TTC549 (cell line): ENCODE measurements at regions not wholly inside any gene's neighbourhood (a gene's known extent, or its start where the extent isn't known, plus 50 kb on each side); places are given as distances from the start of the nearest gene placed in this dataset.
"Not testable (repeated sequence)": the region's sequence is repeated elsewhere in the genome, so short reads cannot be mapped to it uniquely, and the experiment has no call there.

Experiments
- FAIRE-seq: peaks from 2 replicates; lab custom pipeline; 2012; peaks lifted over from hg19 to GRCh38; lab: Jason Lieb, UNC

GRCh38 chr12:125311050-125311449 is 245.8 kb downstream of the AACS start:
- no peak for FAIRE-seq

- no peak for FAIRE-seq
Measured at GRCh38 chr12:125312471-125312870, 247.2 kb downstream of the AACS start.

DNA sequence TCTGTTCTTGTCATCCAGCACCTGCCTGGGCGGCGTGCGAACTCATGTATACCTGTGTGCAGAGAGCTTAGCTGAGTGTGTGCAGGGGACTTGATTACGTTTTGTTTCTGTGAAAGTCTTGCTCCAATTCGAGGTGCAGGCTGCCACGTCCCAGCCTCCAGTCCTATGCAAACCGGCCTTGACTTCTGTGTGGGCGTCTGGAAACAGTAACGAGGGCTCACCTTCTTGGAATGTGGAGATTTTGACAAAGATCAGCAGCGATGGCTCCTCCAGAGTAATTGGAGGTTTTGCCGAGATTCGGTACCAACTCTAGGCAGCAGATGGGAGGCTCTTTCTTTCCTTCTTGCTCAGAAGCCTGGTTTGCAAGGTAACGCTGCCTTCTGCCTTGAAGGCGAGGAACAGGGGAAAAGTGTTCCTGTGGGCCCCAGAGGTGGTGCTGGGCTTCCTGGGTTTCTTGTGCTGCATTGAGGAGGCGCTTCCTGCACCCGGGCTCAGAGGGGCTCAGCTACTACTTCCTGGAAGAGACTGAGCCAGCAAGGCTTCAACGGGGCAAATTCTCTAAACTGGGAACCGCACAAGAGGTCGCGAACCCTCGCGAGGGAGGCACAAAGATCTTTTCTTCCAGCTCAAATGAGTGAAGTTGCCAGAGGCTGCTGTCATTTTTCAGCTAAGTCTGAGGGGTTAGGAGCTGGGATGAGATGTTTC is 249.0 kb downstream of the AACS start:
- FAIRE-seq = no peak

DNA sequence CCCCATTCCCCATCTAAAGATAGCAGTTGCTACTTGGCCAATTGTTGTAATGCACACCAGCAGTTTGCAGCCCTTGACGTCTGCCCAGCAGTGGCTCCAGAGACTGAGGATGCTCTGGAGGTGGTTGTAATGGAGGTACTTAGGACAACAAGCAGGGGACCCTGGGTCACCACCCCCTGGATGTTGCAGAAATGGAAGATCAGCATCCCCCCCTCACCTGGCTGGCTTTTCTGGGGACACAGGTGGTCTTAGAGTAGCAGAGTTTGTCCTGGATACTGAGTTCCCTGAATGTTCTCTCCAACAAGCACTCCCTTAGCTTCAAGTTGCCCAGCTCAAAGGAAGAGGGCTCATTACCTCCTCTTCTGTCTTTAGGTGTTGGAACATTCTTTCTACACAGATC is 250.5 kb downstream of the AACS start:
- FAIRE-seq = no peak

- FAIRE-seq = no peak
Measured at GRCh38 chr12:125320177-125320576, 254.9 kb downstream of the AACS start.

DNA sequence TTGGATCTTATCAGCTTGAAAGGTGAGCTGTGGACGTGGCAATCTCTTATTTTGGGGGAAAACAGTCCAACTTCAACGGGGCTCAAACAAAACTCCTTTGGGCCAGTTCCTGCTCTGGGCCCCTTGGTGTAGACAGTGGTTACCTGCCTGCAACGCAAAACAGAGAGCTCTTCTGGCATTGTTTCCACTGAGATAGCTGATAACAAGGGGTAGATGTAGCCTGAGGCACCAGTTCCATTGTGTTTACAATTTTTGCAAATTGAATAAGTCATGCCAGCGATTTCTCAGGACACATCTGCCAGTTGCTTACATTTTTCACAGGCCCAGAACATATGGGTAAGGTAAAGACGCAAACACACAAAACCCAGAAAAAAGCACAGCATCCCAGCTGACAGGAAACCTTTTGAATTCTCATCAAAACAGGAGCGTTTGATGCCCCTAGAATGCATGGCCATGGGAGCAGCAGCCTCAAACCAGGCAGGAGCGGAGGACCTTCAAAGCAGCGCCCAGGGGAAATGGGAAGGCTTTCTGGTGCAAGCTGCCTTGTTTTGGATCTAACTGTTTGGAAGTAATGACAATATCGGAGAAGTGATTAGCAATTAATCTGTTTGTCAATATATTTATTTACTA is 259.7 kb downstream of the AACS start:
- FAIRE-seq = no peak

- FAIRE-seq = no peak
Measured at GRCh38 chr12:125329239-125330102, 264.2 kb downstream of the AACS start.

GRCh38 chr12:125330645-125331341 is 265.6 kb downstream of the AACS start:
- FAIRE-seq = no peak

DNA sequence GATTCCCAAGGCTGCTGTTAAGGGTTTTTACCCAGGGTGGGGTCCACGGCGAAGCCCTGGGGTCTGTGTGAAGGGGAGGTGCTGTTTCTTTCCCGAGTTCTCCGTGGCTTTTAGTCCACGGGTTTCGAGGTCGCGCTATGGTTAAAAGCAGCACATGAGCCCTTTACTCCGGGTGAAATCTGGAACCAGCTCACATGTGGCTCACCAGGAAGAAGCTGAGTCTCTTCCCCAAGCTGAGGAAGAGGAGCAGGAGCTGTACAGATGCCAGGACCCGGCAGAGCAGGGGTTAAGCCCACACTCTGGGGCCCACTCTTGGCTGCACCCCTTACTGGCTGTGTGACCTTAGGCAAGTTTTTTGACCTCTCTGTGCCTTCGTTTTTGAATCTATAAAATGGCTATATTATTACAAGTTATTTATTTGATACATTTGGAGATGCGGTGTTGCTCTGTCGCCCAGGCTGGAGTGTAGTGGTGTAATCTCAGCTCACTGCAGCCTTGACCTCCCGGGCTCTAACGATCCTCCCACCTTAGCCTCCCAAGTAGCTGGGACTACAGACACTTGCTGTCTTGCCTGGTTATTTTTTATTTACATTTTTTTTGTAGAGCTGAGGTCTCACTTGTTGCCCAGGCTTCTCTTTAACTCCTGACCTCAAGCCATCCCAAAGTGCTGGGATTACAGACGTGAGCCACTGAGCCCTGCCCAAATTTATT is 266.3 kb downstream of the AACS start:
- FAIRE-seq = no peak

GRCh38 chr12:125332900-125333299 is 267.7 kb downstream of the AACS start:
- no peak for FAIRE-seq

DNA sequence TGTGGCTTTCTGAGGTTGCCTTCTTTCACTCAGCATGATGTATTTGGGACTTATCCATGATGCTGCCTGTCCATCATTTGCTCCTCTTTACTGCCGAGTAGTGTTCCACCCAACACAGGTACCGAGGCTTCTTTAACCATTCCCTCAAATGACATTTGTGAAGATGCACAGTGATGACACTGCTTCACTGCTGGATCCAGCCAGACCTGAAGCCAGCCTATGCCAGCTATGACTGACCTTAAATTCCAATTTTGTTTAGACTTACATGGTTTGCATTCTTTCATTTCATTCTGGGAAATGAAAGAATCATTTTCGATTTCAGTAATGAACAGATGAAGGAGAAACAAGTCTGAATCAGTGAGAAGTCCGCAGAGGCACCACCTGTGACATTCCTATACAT is 271.0 kb downstream of the AACS start:
- FAIRE-seq = no peak

DNA sequence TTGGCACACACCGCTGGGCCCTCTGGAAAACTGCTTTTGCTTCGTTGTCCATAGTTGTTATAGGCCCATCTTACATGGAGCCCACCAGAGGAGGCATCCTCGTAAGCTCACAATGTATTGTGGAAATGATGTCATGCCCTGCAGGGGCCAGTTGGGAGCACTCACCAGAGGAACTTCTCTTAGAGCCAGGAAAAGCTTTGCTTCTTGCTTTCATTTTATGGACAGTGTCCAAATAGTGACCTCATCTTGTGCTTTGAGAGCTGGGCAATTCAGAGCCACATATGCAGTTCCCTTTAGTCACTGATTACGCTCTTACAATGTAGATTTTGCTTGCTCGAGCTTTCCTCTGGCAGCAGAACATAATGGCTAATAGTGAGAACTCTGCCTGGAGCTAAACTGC is 275.6 kb downstream of the AACS start:
- no peak for FAIRE-seq

- FAIRE-seq = no peak
Measured at GRCh38 chr12:125341422-125341821, 276.2 kb downstream of the AACS start.

GRCh38 chr12:125343649-125344048 is 278.4 kb downstream of the AACS start:
- no peak for FAIRE-seq

- no peak for FAIRE-seq
Measured at GRCh38 chr12:125346362-125346761, 281.1 kb downstream of the AACS start.

- no peak for FAIRE-seq
Measured at GRCh38 chr12:125351788-125352187, 286.6 kb downstream of the AACS start.

- FAIRE-seq = not testable (repeated sequence)
Measured at GRCh38 chr12:125353002-125353401, 287.8 kb downstream of the AACS start.

- no peak for FAIRE-seq
Measured at GRCh38 chr12:125353871-125354270, 288.6 kb downstream of the AACS start.

DNA sequence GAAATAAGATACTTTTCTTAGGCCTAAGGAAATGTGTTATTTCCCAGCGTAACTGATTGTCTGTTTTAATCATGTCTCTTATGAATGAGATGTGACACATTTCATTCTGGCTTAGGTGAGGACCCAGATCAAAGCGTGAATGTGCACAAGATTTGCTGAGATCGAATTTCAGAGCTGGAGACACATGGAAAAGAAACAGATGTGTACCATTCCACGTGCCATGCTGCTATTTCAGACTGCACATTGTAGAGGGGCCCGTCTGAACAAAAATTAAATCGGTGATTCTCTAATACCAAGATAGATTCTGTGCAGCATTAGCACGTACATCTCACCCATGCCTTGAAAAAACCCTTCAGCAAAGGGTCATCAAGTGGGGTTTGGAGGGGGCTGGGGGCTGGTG is 290.4 kb downstream of the AACS start:
- FAIRE-seq = no peak

DNA sequence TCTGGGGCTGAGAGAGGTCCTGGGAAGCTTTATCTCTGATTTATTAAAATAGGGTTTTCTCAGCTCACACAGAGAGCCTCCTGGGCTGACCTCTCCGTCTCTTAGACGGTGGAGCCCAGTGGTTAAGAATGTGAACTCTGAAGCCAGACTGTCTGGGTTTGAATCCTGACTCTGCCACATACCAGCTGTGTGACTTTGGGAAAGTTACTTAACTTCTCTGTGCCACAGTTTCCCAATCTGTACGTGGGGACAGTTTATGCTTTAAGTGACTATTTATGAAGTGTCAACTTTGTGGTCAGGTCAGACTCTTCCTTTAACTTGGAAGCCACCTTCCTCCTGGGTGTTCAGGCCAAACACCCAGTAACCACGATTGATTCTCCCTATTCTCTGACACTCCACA is 290.9 kb downstream of the AACS start:
- no peak for FAIRE-seq

DNA sequence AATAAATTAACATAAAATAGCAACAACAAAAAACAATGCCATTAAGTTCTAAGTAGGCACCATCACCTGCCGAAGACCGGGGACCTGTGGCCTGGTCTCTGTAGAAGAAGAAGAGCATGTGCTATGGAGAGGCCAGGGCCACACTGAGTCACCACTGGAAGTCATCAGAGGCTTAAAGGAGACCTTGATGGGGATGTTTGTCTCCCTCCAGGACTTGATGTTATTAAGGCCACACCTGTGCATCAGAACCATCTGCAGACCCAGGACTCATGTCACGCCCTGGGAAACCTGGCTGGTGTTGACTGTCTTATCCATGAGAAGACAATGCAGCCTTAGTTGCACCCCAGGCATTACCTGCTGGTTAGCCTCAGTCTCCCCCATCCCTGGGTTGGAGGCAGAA is 292.3 kb downstream of the AACS start:
- FAIRE-seq = no peak

DNA sequence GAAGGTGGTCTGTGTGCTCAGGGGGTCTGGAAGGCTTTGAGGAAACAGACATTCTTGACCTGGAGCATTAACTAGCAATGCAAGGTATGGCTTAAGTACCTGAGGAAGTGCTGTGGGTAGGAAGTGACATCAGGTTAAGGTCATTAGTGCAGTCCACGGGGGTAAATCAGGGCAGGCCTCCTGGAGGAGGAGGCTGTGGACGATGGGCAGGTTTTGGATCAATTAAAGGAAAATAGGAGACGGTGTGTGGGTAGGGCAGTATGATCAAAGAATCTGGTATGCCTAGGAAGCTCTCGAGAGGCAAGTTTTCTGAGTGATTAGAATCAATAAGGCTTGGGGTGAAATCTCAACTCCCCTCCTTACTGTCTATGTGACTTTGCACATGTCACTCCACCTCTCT is 295.3 kb downstream of the AACS start:
- no peak for FAIRE-seq
